Bone marrow (tissue), 2 donors: ENCODE measurements at regions not wholly inside any gene's neighbourhood (a gene's known extent, or its start where the extent isn't known, plus 50 kb on each side); places are given as distances from the start of the nearest gene placed in this dataset.

Experiments used
- DNase-seq, 2 donors: peaks; one replicate each; lab custom pipeline; 2025; lab: John Stamatoyannopoulos, UW

- no peak for DNase-seq
These were observed 515.0 kb downstream of the TBC1D4 start for GRCh38 chr13:74966814-74967424.

- DNase-seq = no peak
These were observed 515.7 kb downstream of the TBC1D4 start for GRCh38 chr13:74966275-74966674.

- no peak for DNase-seq
These were observed 536.3 kb downstream of the TBC1D4 start for GRCh38 chr13:74945637-74946036.

- no peak for DNase-seq
These were observed 550.1 kb downstream of the TBC1D4 start for GRCh38 chr13:74931698-74932433.

- DNase-seq = no peak
These were observed 551.4 kb downstream of the TBC1D4 start for GRCh38 chr13:74930402-74931165.

GRCh38 chr13:74929436-74929835 is 552.5 kb downstream of the TBC1D4 start:
- DNase-seq = no peak

GRCh38 chr13:74927823-74928222 is 554.1 kb downstream of the TBC1D4 start:
- DNase-seq = no peak

- no peak for DNase-seq
These were observed 559.0 kb downstream of the TBC1D4 start for GRCh38 chr13:74922963-74923362.

- no peak for DNase-seq
These were observed 560.6 kb downstream of the TBC1D4 start for GRCh38 chr13:74921326-74921725.

GRCh38 chr13:74920920-74921319 is 561.0 kb downstream of the TBC1D4 start:
- no peak for DNase-seq

GRCh38 chr13:74920361-74920760 is 561.6 kb downstream of the TBC1D4 start:
- no peak for DNase-seq

GRCh38 chr13:74919914-74920313 is 562.1 kb downstream of the TBC1D4 start:
- no peak for DNase-seq

GRCh38 chr13:74912898-74913297 is 569.1 kb downstream of the TBC1D4 start:
- DNase-seq = no peak

GRCh38 chr13:74910415-74910814 is 571.6 kb downstream of the TBC1D4 start:
- DNase-seq = no peak

- no peak for DNase-seq
These were observed 574.2 kb downstream of the TBC1D4 start for GRCh38 chr13:74907788-74908187.

GRCh38 chr13:74904556-74904955 is 577.4 kb downstream of the TBC1D4 start:
- no peak for DNase-seq

- no peak for DNase-seq
These were observed 586.8 kb downstream of the TBC1D4 start for GRCh38 chr13:74895042-74895796.

GRCh38 chr13:74892096-74892495 is 589.9 kb downstream of the TBC1D4 start:
- DNase-seq = no peak

GRCh38 chr13:74891610-74892009 is 590.4 kb downstream of the TBC1D4 start:
- DNase-seq = no peak

- DNase-seq = no peak
These were observed 592.6 kb downstream of the TBC1D4 start for GRCh38 chr13:74889321-74889720.

- DNase-seq = no peak
These were observed 595.5 kb downstream of the TBC1D4 start for GRCh38 chr13:74886502-74886901.

GRCh38 chr13:74883834-74884233 is 598.1 kb downstream of the TBC1D4 start:
- no peak for DNase-seq
